B cell (primary cell): ENCODE measurements at regions not wholly inside any gene's neighbourhood (a gene's known extent, or its start where the extent isn't known, plus 50 kb on each side); places are given as distances from the start of the nearest gene placed in this dataset.

ENCODE experiments used
- EZH2 ChIP-seq: IDR thresholded peaks from 2 replicates; pipeline ENCODE4 v1.6.1; 2012; ENCODE audit warnings: borderline replicate concordance, low read depth, mild to moderate bottlenecking, moderate library complexity, low read length; ENCODE audit not compliant: insufficient read depth, poor library complexity, severe bottlenecking
- TF ChIP-seq, protein P1 (sequence below): fragments of 200-600 bp; IDR thresholded peaks from one replicate; pipeline ENCODE4 v1.8.0; 2022; ENCODE audit warnings: antibody characterized with exemption, mild to moderate bottlenecking

DNA sequence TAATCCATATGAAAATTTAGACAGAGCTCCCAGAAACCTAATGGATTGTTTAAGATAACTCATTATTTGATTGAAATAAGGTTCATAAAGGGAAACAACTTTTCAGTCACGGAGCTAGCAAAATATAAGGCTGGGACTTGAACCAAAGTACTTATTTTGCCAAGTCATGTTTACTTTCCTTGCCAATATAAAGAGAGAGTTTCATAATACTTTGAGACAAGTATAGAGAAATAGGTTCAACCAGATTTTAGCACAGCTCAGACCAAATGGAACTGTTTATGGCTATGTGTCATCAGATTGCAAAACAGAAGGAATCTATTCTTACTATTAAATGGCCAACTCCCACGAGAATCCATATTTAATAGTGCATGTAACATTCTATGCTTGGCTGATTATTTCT lies 1517.5 kb upstream of the TENM4 start:
- no peak for TF ChIP-seq EZH2
- TF ChIP-seq, protein P1, sequence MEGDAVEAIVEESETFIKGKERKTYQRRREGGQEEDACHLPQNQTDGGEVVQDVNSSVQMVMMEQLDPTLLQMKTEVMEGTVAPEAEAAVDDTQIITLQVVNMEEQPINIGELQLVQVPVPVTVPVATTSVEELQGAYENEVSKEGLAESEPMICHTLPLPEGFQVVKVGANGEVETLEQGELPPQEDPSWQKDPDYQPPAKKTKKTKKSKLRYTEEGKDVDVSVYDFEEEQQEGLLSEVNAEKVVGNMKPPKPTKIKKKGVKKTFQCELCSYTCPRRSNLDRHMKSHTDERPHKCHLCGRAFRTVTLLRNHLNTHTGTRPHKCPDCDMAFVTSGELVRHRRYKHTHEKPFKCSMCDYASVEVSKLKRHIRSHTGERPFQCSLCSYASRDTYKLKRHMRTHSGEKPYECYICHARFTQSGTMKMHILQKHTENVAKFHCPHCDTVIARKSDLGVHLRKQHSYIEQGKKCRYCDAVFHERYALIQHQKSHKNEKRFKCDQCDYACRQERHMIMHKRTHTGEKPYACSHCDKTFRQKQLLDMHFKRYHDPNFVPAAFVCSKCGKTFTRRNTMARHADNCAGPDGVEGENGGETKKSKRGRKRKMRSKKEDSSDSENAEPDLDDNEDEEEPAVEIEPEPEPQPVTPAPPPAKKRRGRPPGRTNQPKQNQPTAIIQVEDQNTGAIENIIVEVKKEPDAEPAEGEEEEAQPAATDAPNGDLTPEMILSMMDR = no peak
